CD4-positive, alpha-beta memory T cell (primary cell): ENCODE measurements at regions not wholly inside any gene's neighbourhood (a gene's known extent, or its start where the extent isn't known, plus 50 kb on each side); places are given as distances from the start of the nearest gene placed in this dataset.
"Not testable (repeated sequence)": the region's sequence is repeated elsewhere in the genome, so short reads cannot be mapped to it uniquely, and the experiment has no call there.

Experiments
- CTCF ChIA-PET: fragments of 350-600 bp; sonication (Branson Sonifier 250); formaldehyde crosslinking; loops from one replicate; lab custom pipeline; 2021; ENCODE audit warnings: inconsistent platforms; ENCODE audit not compliant: partially characterized antibody; lab: Charles Lee
- POLR2A ChIA-PET: fragments of 350-600 bp; sonication (Branson Sonifier 250); formaldehyde crosslinking; loops from one replicate; lab custom pipeline; 2021; ENCODE audit not compliant: partially characterized antibody; lab: Charles Lee
- DNase-seq, 5 donors: peaks; one replicate each; pipeline versions ENCODE4 v3.0.0 to v3.0.0-alpha.2; 2020 to 2022; ENCODE audit warnings: mixed read lengths in 1 of 5
- H3K27ac ChIP-seq: one replicate; pipeline ENCODE4 v1.7.0; 2013; ENCODE audit warnings: low read depth, low read length
- H3K27me3 ChIP-seq: 2 replicates; pipeline ENCODE4 v1.7.0; 2013; ENCODE audit warnings: mild to moderate bottlenecking, low read length, moderate library complexity; ENCODE audit not compliant: insufficient read depth
- H3K36me3 ChIP-seq: 2 replicates; pipeline ENCODE4 v1.7.0; 2013; ENCODE audit warnings: mild to moderate bottlenecking, low read length, moderate library complexity; ENCODE audit not compliant: insufficient read depth
- H3K4me1 ChIP-seq: 2 replicates; pipeline ENCODE4 v1.7.0; 2013; ENCODE audit warnings: mild to moderate bottlenecking, low read length, moderate library complexity; ENCODE audit not compliant: insufficient read depth
- H3K4me3 ChIP-seq, 2 donors: one replicate each; pipeline ENCODE4 v1.7.0; 2013; ENCODE audit warnings: low read length in 2 of 2, mild to moderate bottlenecking in 1 of 2
- H3K9me3 ChIP-seq, 2 donors: one replicate each; pipeline ENCODE4 v1.7.0; 2013; ENCODE audit warnings: low read length in 2 of 2, control low read depth in 1 of 2; ENCODE audit not compliant: control insufficient read depth in 1 of 2
- H3K27ac Mint-ChIP-seq, 7 donors: one replicate each; pipeline ENCODE4 v1.8.0; 2020 to 2021; ENCODE audit warnings: mixed read lengths in 7 of 7, mild to moderate bottlenecking in 6 of 7, inconsistent platforms in 3 of 7, moderate library complexity in 3 of 7
- H3K27me3 Mint-ChIP-seq, 2 donors: one replicate each; pipeline ENCODE4 v1.8.0; 2020 to 2021; ENCODE audit warnings: mixed read lengths in 2 of 2
- H3K36me3 Mint-ChIP-seq, 2 donors: one replicate each; pipeline ENCODE4 v1.8.0; 2020 to 2021; ENCODE audit warnings: mixed read lengths in 2 of 2, inconsistent platforms in 1 of 2, mild to moderate bottlenecking in 1 of 2
- H3K4me1 Mint-ChIP-seq, 4 donors: one replicate each; pipeline ENCODE4 v1.8.0; 2020 to 2021; ENCODE audit warnings: mixed read lengths in 4 of 4, mild to moderate bottlenecking in 1 of 4
- H3K4me3 Mint-ChIP-seq, 8 donors: one replicate each; pipeline ENCODE4 v1.8.0; 2020 to 2021; ENCODE audit warnings: mixed read lengths in 8 of 8, mild to moderate bottlenecking in 7 of 8, moderate library complexity in 6 of 8, inconsistent platforms in 3 of 8
- H3K9me3 Mint-ChIP-seq, 8 donors: one replicate each; pipeline ENCODE4 v1.8.0; 2020 to 2021; ENCODE audit warnings: mixed read lengths in 8 of 8, mild to moderate bottlenecking in 5 of 8, inconsistent platforms in 3 of 8, moderate library complexity in 1 of 8
- intact Hi-C: fragments of 100-400 bp; cut with micrococcal nuclease; formaldehyde crosslinking; loops from one replicate; pipeline ENCODE4 v1.15.1; 2023

DNA sequence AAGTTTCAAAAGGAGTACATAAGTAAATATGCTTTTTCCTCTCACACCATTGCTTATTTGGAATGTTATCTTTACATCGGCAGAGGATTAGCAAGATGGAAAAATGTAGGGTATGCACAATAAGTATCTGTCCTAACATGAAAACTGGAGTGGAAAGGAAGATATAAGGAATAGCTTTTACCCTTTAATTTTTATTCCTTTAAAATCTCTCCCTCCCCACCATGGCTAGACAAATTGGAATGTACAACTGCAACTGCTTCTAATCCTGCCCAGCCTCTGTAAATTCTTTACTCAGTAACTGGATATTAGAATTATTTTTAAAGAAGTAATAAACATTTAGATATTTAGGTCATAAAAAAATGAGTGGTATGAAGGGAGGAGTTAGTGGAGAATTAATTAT is 171.5 kb downstream of the PCDH18 start:
- Histone ChIP-seq H3K36me3 (no peaks in the 10 kb centered on the region), H3K27me3 (no peaks in the 10 kb centered on the region), H3K27ac (no peak overlapping the region), H3K4me1 (no peaks in the 10 kb centered on the region), H3K9me3 (no peaks in the 10 kb centered on the region), H3K4me3 (no peak overlapping the region)
- DNase-seq: no peak
- H3K4me1 Mint-ChIP-seq: no peaks in the 10 kb centered on the region
- H3K27me3 Mint-ChIP-seq: no peaks in the 10 kb centered on the region
- ChIA-PET CTCF (no interaction called here), POLR2A (no interaction called here)
- no peak overlapping the region for H3K4me3 Mint-ChIP-seq
- intact Hi-C loops: no loop called here
- no peak overlapping the region for H3K27ac Mint-ChIP-seq
- H3K9me3 Mint-ChIP-seq: peaks cover 0 to 22% (median under 1%) of the 10 kb centered on the region in 8 donors
- no peaks in the 10 kb centered on the region for H3K36me3 Mint-ChIP-seq

DNA sequence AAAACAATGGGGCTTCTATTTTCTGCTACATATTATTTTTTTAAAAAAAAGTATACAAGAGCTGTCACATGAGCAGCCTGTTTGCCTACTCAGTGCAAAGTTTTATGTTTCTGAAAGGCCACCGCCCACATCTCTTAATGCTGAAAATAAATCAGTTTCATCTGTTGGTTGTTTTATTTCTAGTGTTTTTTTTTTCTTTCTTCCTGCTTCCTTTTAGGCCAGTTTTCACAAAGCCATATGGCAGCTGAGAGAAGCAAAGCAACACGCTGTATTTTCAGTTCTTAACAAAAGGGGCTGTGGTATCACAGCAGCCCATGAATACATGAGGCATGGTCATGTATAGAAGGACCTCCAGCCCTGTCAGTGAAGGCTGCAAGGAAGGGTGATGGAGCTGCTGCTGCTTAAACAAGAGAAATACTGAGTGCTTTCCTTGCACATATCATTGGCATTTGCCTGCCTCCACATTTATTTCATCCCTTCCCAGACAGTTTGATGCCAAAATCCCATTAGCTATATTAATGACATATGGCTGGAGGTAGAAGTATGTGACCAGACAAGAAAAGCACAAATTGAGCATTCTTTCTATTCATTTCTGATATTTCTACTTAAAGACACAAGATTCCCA is 172.5 kb downstream of the PCDH18 start:
- peaks cover 0 to 19% (median under 1%) of the 10 kb centered on the region in 8 donors for H3K9me3 Mint-ChIP-seq
- H3K4me1 Mint-ChIP-seq: no peaks in the 10 kb centered on the region
- Histone ChIP-seq H3K27me3 (no peaks in the 10 kb centered on the region), H3K4me1 (no peaks in the 10 kb centered on the region), H3K36me3 (no peaks in the 10 kb centered on the region), H3K4me3 (no peak overlapping the region), H3K27ac (no peak overlapping the region), H3K9me3 (no peaks in the 10 kb centered on the region)
- no peak overlapping the region for H3K27ac Mint-ChIP-seq
- no peak for DNase-seq
- no peaks in the 10 kb centered on the region for H3K36me3 Mint-ChIP-seq
- intact Hi-C loops: no loop called here
- no peaks in the 10 kb centered on the region for H3K27me3 Mint-ChIP-seq
- POLR2A ChIA-PET: no interaction called here
- CTCF ChIA-PET: no interaction called here
- no peak overlapping the region for H3K4me3 Mint-ChIP-seq

DNA sequence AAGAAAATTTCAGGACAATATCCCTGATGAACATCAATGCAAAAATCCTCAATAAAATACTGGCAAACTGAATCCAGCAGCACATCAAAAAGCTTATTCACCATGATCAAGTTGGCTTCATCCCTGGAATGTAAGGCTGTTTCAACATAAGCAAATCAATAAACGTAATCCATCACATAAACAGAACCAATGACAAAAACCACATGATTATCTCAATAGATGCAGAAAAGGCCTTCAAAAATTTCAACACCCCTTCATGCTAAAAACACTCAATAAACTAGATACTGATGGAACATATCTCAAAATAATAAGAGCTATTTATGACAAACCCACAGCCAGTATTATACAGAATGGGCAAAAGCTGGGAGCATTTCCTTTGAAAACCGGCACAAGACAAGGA is 177.7 kb downstream of the PCDH18 start:
- H3K4me3 ChIP-seq, DNase-seq, intact Hi-C loops, CTCF ChIA-PET, H3K27ac ChIP-seq, H3K9me3 ChIP-seq, H3K4me3 Mint-ChIP-seq, H3K27me3 Mint-ChIP-seq, H3K36me3 ChIP-seq, H3K27ac Mint-ChIP-seq, POLR2A ChIA-PET, H3K27me3 ChIP-seq, H3K36me3 Mint-ChIP-seq, H3K4me1 ChIP-seq, H3K4me1 Mint-ChIP-seq: not testable (repeated sequence)
- H3K9me3 Mint-ChIP-seq: peaks cover 2 to 20% (median 10%) of the 10 kb centered on the region in 8 donors

DNA sequence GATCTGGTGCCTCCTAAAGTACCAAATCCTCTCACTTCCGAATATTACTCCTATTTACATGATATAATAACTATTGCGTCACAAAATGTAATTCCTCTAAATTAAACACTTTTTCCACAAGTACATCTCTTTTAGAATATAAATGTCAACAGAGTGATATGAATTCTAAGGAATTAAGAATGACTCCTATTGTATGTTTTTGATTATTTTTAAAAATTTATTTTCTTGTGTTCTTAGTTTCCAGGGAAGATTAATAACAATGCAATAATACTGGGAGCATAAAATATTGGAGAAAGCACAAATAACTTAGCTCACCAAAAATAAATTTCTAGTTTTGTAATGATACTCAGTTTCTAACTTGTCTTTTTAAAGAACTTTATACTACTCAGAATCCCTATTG is 184.9 kb downstream of the PCDH18 start:
- Histone ChIP-seq H3K4me1 (no peaks in the 10 kb centered on the region), H3K36me3 (no peaks in the 10 kb centered on the region), H3K27me3 (no peaks in the 10 kb centered on the region), H3K4me3 (no peak overlapping the region), H3K27ac (no peak overlapping the region), H3K9me3 (no peaks in the 10 kb centered on the region)
- no peaks in the 10 kb centered on the region for H3K36me3 Mint-ChIP-seq
- no peaks in the 10 kb centered on the region for H3K27me3 Mint-ChIP-seq
- intact Hi-C loops: no loop called here
- H3K27ac Mint-ChIP-seq: no peak overlapping the region
- ChIA-PET CTCF (no interaction called here), POLR2A (no interaction called here)
- H3K9me3 Mint-ChIP-seq: peaks cover 0 to 11% (median 5%) of the 10 kb centered on the region in 8 donors
- no peaks in the 10 kb centered on the region for H3K4me1 Mint-ChIP-seq
- DNase-seq: no peak
- no peak overlapping the region for H3K4me3 Mint-ChIP-seq

DNA sequence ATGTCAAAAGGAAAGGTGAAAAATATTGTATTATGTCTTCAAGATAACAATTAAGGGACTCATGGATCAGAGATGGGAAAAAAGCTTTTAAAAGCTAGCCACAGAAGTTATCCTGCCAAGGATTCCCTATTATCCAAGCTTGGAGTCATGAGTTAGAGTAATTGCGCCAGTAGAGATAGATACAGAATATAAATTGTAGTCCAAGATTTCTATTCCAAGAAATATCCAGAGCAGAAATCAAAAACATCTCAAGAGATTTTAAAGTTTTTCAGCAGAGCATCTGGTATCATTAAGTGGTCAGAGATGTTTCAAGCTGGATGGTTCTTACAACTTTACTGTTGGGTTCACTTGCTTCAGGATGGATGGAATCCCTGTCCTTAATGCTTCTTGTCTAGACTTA is 186.7 kb downstream of the PCDH18 start:
- no peak for DNase-seq
- POLR2A ChIA-PET: no interaction called here
- Mint-ChIP-seq H3K27me3 (no peaks in the 10 kb centered on the region), H3K27ac (no peak overlapping the region), H3K36me3 (no peaks in the 10 kb centered on the region), H3K4me1 (no peaks in the 10 kb centered on the region), H3K9me3 (peaks cover 0 to 8% (median 2%) of the 10 kb centered on the region in 8 donors), H3K4me3 (no peak overlapping the region)
- H3K27me3 ChIP-seq: no peaks in the 10 kb centered on the region
- no peaks in the 10 kb centered on the region for H3K4me1 ChIP-seq
- intact Hi-C loops: no loop called here
- no peak overlapping the region for H3K4me3 ChIP-seq
- no peak overlapping the region for H3K27ac ChIP-seq
- no peaks in the 10 kb centered on the region for H3K9me3 ChIP-seq
- CTCF ChIA-PET: no interaction called here
- H3K36me3 ChIP-seq: no peaks in the 10 kb centered on the region

DNA sequence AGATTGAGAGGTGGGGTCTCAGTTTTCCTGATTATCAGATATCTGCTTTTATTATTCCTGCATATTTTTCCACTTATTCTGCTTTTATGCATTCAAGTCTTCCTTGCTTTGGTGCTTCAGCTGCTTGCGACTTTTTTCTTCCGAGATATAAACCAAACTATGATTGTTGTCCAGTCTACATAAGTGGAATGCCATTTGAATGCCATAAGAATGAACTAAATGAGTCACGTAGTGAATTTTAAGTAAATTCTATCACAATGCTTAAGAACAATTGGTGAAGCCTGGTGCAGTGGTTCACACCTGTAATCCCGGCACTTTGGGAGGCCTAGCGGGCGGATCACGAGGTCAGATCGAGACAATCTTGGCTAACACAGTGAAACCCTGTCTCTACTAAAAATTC is 189.1 kb downstream of the PCDH18 start:
- Histone ChIP-seq H3K4me1 (no peaks in the 10 kb centered on the region), H3K4me3 (no peak overlapping the region), H3K36me3 (no peaks in the 10 kb centered on the region), H3K27ac (no peak overlapping the region), H3K27me3 (no peaks in the 10 kb centered on the region), H3K9me3 (no peaks in the 10 kb centered on the region)
- POLR2A ChIA-PET: no interaction called here
- no peaks in the 10 kb centered on the region for H3K27me3 Mint-ChIP-seq
- H3K4me3 Mint-ChIP-seq: no peak overlapping the region
- intact Hi-C loops: no loop called here
- peaks cover 0 to 4% (median 0%) of the 10 kb centered on the region in 8 donors for H3K9me3 Mint-ChIP-seq
- no peak for DNase-seq
- CTCF ChIA-PET: no interaction called here
- H3K36me3 Mint-ChIP-seq: no peaks in the 10 kb centered on the region
- H3K4me1 Mint-ChIP-seq: no peaks in the 10 kb centered on the region
- H3K27ac Mint-ChIP-seq: no peak overlapping the region

DNA sequence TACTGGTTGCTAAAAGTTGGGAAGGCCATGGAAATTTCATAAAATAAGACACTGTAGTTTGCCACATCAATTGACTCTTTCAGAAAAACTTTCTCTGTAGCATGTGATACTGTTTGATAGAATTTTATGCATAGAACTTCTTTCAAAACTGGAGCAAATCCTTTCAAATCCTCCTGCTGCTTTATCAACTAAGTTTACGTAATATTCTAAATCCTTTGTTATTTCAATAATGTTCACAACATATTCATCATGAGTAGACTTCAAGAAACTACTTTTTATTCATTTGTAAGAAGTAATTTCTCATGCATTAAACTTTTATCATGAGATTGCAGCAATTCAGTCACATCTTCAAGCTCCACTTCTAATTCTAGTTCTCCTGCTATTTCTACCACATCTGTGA is 199.3 kb downstream of the PCDH18 start:
- H3K4me3 Mint-ChIP-seq: no peak overlapping the region
- no peak for DNase-seq
- Histone ChIP-seq H3K27ac (no peak overlapping the region), H3K4me1 (no peaks in the 10 kb centered on the region), H3K9me3 (no peaks in the 10 kb centered on the region), H3K36me3 (no peaks in the 10 kb centered on the region), H3K27me3 (no peaks in the 10 kb centered on the region), H3K4me3 (no peak overlapping the region)
- H3K9me3 Mint-ChIP-seq: peaks cover 0 to 18% (median 11%) of the 10 kb centered on the region in 8 donors
- no peaks in the 10 kb centered on the region for H3K36me3 Mint-ChIP-seq
- ChIA-PET POLR2A (no interaction called here), CTCF (no interaction called here)
- no peaks in the 10 kb centered on the region for H3K27me3 Mint-ChIP-seq
- no peaks in the 10 kb centered on the region for H3K4me1 Mint-ChIP-seq
- intact Hi-C loops: no loop called here
- H3K27ac Mint-ChIP-seq: no peak overlapping the region

DNA sequence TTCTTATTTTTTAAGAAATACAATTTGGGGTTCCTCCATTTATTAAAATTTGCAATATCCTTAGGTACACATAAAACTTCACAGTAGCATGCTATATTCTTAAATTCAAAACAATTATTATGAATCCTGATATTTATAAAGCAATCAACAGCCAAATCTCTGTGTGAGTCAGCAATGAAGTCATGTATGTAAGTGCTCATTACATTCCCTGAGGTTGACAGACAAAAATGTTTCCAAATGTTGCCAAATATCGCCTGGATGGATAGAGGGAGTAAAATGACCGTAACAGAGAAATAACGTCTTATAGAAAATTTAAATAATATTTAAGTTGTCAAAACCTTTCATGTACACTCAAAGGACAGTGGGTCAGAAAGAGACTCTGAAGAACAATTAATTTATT is 220.0 kb downstream of the PCDH18 start:
- Histone ChIP-seq H3K4me1 (no peaks in the 10 kb centered on the region), H3K9me3 (no peaks in the 10 kb centered on the region), H3K36me3 (no peaks in the 10 kb centered on the region), H3K27me3 (no peaks in the 10 kb centered on the region), H3K4me3 (no peak overlapping the region), H3K27ac (no peak overlapping the region)
- DNase-seq: no peak
- H3K4me3 Mint-ChIP-seq: no peak overlapping the region
- CTCF ChIA-PET: no interaction called here
- H3K27ac Mint-ChIP-seq: no peak overlapping the region
- intact Hi-C loops: no loop called here
- H3K9me3 Mint-ChIP-seq: peaks cover 0 to 5% (median 2%) of the 10 kb centered on the region in 8 donors
- POLR2A ChIA-PET: no interaction called here
- H3K4me1 Mint-ChIP-seq: no peaks in the 10 kb centered on the region
- no peaks in the 10 kb centered on the region for H3K27me3 Mint-ChIP-seq
- H3K36me3 Mint-ChIP-seq: no peaks in the 10 kb centered on the region
